Prostate gland (tissue), 2 donors: ENCODE measurements at regions not wholly inside any gene's neighbourhood (a gene's known extent, or its start where the extent isn't known, plus 50 kb on each side); places are given as distances from the start of the nearest gene placed in this dataset.

ENCODE experiments used
- DNase-seq: peaks from one replicate; pipeline ENCODE4 v3.0.0-alpha.2; 2019; ENCODE audit warnings: low spot score
- H3K27ac ChIP-seq, 2 donors: fragments of 200-600 bp; sonication (generic); 2 replicates each; pipeline ENCODE4 v1.5.1; 2017 to 2019
- H3K27me3 ChIP-seq: fragments of 200-600 bp; sonication (generic); replicated peaks from 2 replicates; pipeline ENCODE4 v1.5.1; 2019; ENCODE audit not compliant: insufficient read depth
- H3K36me3 ChIP-seq, 2 donors: fragments of 200-600 bp; sonication (generic); 1 replicate in 1 of 2; 2 replicates in 1 of 2; pipeline versions ENCODE4 v1.5.1 to v1.8.1; 2017 to 2019
- H3K4me1 ChIP-seq: fragments of 200-600 bp; sonication (generic); replicated peaks from 2 replicates; pipeline ENCODE4 v1.5.1; 2019
- H3K4me3 ChIP-seq, 2 donors: fragments of 200-600 bp; sonication (generic); 2 replicates each; pipeline ENCODE4 v1.5.1; 2017 to 2019
- H3K9me3 ChIP-seq: fragments of 200-600 bp; sonication (generic); 2 replicates; pipeline ENCODE4 v1.5.1; 2017
- POLR2A ChIP-seq: fragments of 450-650 bp; IDR thresholded peaks from one replicate; pipeline ENCODE4 v1.6.1; 2016; ENCODE audit warnings: antibody characterized with exemption, mild to moderate bottlenecking
- POLR2AphosphoS5 ChIP-seq: sonication (generic); formaldehyde crosslinking; IDR thresholded peaks from one replicate; pipeline ENCODE4 v1.6.1; 2017; ENCODE audit warnings: antibody characterized with exemption
- WGBS: methylation state at CpG from one replicate; pipeline ENCODE4 v1.1.5; 2018; 5-methylcytosine and 5-hydroxymethylcytosine counted together
- intact Hi-C: fragments of 100-400 bp; cut with DNase I; formaldehyde crosslinking; loops from one replicate; pipeline ENCODE4 v1.14.2; 2022
- TF ChIP-seq, protein P1 (sequence below), 4 experiments: fragments of 200-600 bp in 2 of 4; fragments of 450-650 bp in 2 of 4; sonication (generic) in 2 of 4; IDR thresholded peaks; 1 replicate in 3 of 4; 2 replicates in 1 of 4; pipeline ENCODE4 v1.5.1; 2016 to 2019; ENCODE audit warnings: antibody characterized with exemption in 4 of 4, mild to moderate bottlenecking in 2 of 4, moderate library complexity in 2 of 4

DNA sequence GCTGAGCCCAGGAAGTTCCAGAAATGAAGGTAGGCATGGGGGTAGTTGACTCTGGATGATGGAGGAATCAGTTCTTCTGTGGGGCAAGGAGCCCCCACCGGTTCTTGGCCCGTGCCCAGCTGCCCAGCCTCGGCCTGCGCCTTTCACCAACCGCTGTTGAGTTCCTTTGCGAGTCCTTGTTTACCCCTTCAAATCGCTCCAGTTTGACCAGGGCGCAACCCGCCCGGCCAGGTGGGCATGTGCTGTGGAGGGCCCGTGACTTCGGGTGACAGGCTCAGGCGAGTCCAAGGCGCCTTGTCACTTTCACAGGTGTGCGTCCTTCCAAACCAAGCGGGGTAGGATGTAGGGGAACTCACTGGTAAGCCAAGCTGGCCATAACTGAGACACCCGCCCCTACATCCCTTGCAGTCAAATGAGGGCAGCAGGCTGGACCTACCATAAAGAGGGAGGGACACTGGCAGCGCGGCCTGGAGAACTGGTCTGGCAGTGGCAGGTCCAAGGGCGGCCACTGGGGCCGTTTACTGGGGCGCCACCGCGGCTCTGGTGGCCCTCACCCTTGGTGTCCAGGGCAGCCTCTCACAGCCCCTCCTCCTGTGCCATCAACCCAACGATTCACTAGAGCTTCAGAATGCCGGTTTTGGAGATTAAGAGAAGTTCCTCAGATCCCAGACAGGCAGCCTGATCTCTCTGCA, 160.3 kb upstream of the ZIC3 start:
- Histone ChIP-seq H3K27me3 (no peaks in the 10 kb centered on the region), H3K4me3 (no peak overlapping the region), H3K9me3 (no peaks in the 10 kb centered on the region), H3K36me3 (no peaks in the 10 kb centered on the region), H3K4me1 (no peaks in the 10 kb centered on the region), H3K27ac (no peak overlapping the region)
- DNase-seq = no peak
- intact Hi-C loops = no loop called here
- TF ChIP-seq, protein P1, sequence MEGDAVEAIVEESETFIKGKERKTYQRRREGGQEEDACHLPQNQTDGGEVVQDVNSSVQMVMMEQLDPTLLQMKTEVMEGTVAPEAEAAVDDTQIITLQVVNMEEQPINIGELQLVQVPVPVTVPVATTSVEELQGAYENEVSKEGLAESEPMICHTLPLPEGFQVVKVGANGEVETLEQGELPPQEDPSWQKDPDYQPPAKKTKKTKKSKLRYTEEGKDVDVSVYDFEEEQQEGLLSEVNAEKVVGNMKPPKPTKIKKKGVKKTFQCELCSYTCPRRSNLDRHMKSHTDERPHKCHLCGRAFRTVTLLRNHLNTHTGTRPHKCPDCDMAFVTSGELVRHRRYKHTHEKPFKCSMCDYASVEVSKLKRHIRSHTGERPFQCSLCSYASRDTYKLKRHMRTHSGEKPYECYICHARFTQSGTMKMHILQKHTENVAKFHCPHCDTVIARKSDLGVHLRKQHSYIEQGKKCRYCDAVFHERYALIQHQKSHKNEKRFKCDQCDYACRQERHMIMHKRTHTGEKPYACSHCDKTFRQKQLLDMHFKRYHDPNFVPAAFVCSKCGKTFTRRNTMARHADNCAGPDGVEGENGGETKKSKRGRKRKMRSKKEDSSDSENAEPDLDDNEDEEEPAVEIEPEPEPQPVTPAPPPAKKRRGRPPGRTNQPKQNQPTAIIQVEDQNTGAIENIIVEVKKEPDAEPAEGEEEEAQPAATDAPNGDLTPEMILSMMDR (IDR thresholded peaks at IDR 0.05) = no peak
- TF ChIP-seq POLR2A (no peak), POLR2AphosphoS5 (no peak)
- WGBS = 95% methylated on average over 16 of the region's 26 CpGs

DNA sequence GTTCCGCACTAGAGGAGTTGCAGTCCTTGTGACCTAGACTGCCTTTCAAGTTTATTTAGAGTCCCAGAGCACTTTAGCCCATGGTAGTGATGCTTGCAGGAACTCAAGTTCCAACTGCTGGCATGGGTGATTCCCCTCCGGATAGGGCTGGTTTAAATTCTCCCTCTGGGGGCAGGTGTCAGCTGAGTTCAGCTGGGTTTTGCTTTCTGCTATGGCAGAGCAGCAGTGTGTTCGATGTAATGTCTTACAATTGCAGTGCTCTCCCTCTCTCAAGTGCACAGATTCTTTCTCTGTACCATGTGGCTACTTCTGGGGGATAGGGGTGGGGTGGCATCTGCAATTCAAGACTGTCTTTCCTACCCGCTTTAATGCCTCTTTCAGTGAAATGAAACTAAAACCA, 164.8 kb upstream of the ZIC3 start:
- no peak overlapping the region for H3K27ac ChIP-seq
- TF ChIP-seq POLR2AphosphoS5 (no peak), POLR2A (no peak)
- TF ChIP-seq, protein P1 (IDR thresholded peaks at IDR 0.05) = no peak
- no peak overlapping the region for H3K4me3 ChIP-seq
- no peaks in the 10 kb centered on the region for H3K27me3 ChIP-seq
- WGBS = 31% methylated on average over 3 of the region's 4 CpGs
- no peaks in the 10 kb centered on the region for H3K36me3 ChIP-seq
- H3K4me1 ChIP-seq = no peaks in the 10 kb centered on the region
- H3K9me3 ChIP-seq = no peaks in the 10 kb centered on the region
- no peak for DNase-seq
- intact Hi-C loops = no loop called here

DNA sequence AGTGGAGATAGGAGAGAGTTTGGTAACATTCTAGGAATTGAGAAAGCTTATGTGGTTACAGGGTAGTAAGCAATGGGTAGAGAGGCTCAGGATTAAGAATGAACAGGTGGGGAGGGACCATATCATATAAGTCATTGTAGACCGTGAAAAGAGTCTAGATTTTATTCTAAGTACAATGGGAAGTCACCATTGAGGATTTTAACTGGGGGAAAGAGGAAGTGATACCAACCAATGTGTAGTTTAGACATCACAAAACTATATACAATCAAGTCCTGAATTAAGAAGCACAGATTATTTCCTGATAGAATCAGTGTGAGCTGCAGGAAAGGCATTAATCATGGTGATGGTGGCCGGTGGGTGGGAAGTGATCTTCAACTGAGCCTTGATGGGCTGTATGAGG, 178.3 kb upstream of the ZIC3 start:
- no peak overlapping the region for H3K4me3 ChIP-seq
- no peak overlapping the region for H3K27ac ChIP-seq
- H3K36me3 ChIP-seq = no peaks in the 10 kb centered on the region
- no peaks in the 10 kb centered on the region for H3K9me3 ChIP-seq
- H3K27me3 ChIP-seq = no peaks in the 10 kb centered on the region
- WGBS = 95% methylated on average over 2 of the region's 2 CpGs
- TF ChIP-seq POLR2A = no peak
- DNase-seq = no peak
- H3K4me1 ChIP-seq = no peaks in the 10 kb centered on the region
- intact Hi-C loops = no loop called here

DNA sequence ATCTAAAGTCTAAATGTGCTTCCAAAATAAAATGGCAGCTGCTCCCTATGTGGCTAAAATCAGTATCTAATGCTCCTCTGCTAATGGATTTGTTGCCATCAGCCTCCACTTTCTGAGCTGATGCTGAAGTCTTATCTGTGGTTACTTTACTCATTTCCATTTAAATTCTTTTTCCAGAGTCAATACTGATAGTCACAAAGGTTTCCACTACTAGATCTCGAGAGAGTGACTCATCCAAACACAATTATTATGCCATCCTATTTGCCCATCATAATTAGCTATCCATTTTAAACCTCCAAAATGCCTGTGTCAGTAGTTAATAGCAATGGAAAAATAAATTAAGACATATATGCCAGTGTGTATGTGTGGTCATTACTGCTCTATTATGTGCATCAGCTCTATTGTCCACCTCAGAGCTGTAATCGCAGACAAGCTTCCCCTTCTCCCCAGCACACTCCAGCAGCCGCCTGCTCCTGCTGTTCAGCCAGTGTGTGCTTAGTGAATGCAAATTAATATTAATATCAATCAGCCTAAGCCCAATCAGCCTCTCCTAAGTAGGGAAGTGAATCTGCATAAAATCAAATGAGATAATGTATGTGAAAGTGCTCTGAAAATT, 199.8 kb upstream of the ZIC3 start:
- H3K9me3 ChIP-seq = no peaks in the 10 kb centered on the region
- no peaks in the 10 kb centered on the region for H3K36me3 ChIP-seq
- no peaks in the 10 kb centered on the region for H3K4me1 ChIP-seq
- H3K4me3 ChIP-seq = no peak overlapping the region
- DNase-seq = no peak
- 70% methylated on average over 3 of the region's 3 CpGs for WGBS
- intact Hi-C loops = no loop called here
- no peak overlapping the region for H3K27ac ChIP-seq
- H3K27me3 ChIP-seq = no peaks in the 10 kb centered on the region
- TF ChIP-seq, protein P1 (IDR thresholded peaks at IDR 0.05) = no peak
- TF ChIP-seq POLR2A = no peak
- no peak for TF ChIP-seq POLR2AphosphoS5

DNA sequence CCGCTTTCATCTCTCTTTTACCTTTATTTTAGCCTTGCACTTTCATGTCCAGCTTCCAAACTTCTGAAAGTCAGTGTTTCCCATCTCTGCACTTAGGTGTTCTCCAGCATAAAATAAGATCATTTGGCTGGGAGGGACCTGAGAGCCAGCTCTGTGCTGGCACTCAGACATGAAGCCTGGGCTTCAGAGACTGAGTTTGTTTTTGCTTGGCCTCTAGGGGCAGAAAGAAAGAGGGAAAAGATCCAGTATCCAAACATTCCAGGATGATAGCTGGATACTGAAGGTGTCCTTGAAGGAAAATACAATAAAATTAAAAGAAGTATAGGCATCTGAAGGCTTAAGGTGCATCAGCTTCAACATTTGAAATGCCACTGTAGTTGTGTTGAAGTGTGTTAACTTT, 202.4 kb upstream of the ZIC3 start:
- 67% methylated on average over 1 of the region's 1 CpG for WGBS
- intact Hi-C loops = no loop called here
- H3K4me3 ChIP-seq = no peak overlapping the region
- no peak overlapping the region for H3K27ac ChIP-seq
- H3K9me3 ChIP-seq = no peaks in the 10 kb centered on the region
- TF ChIP-seq, protein P1 (IDR thresholded peaks at IDR 0.05) = no peak
- TF ChIP-seq POLR2A (no peak), POLR2AphosphoS5 (no peak)
- H3K4me1 ChIP-seq = no peaks in the 10 kb centered on the region
- no peak for DNase-seq
- H3K27me3 ChIP-seq = no peaks in the 10 kb centered on the region
- no peaks in the 10 kb centered on the region for H3K36me3 ChIP-seq
